HEK293 (cell line): ENCODE measurements at regions not wholly inside any gene's neighbourhood (a gene's known extent, or its start where the extent isn't known, plus 50 kb on each side); places are given as distances from the start of the nearest gene placed in this dataset.
"Not testable (repeated sequence)": the region's sequence is repeated elsewhere in the genome, so short reads cannot be mapped to it uniquely, and the experiment has no call there.

Source experiments
- CTCF ChIA-PET: fragments of 350-600 bp; formaldehyde crosslinking; extraction: SDS; loops from one replicate; lab custom pipeline; 2021; ENCODE audit warnings: antibody characterized with exemption; lab: Yijun Ruan, JAX
- POLR2A ChIA-PET: fragments of 300-600 bp; formaldehyde crosslinking; extraction: SDS; loops from one replicate; lab custom pipeline; 2020; ENCODE audit warnings: antibody characterized with exemption, inconsistent platforms; lab: Yijun Ruan, JAX
- H3K27ac ChIP-seq: fragments of 200-500 bp; sonication (Bioruptor generic); 2 replicates; pipeline ENCODE4 v1.5.1; 2014; ENCODE audit warnings: low read depth, low read length, control low read depth, inconsistent platforms; ENCODE audit errors: extremely low read depth
- H3K36me3 ChIP-seq, 2 experiments: fragments of 200-500 bp in 1 of 2; sonication (Bioruptor generic) in 1 of 2; 1 replicate in 1 of 2; 2 replicates in 1 of 2; pipeline ENCODE4 v1.5.1; 2014 to 2017; ENCODE audit warnings: inconsistent platforms in 2 of 2, low read length in 2 of 2; ENCODE audit not compliant: control insufficient read depth in 2 of 2, insufficient read depth in 1 of 2
- H3K4me1 ChIP-seq: fragments of 200-500 bp; sonication (Bioruptor generic); 2 replicates; pipeline ENCODE4 v1.5.1; 2014; ENCODE audit warnings: mild to moderate bottlenecking, low read length, inconsistent platforms; ENCODE audit not compliant: control insufficient read depth, insufficient read depth
- H3K4me3 ChIP-seq: 2 replicates; pipeline ENCODE4 v1.5.1; 2011; ENCODE audit warnings: low read depth, mild to moderate bottlenecking, control low read depth, low read length, moderate library complexity
- H3K9me3 ChIP-seq: fragments of 200-500 bp; sonication (Bioruptor generic); 2 replicates; pipeline ENCODE4 v1.5.1; 2014; ENCODE audit warnings: low read depth, low read length, inconsistent platforms; ENCODE audit not compliant: control insufficient read depth, insufficient read depth
- EGR2 ChIP-seq: fragments of 450-650 bp; formaldehyde crosslinking; IDR thresholded peaks from 2 replicates; pipeline ENCODE4 v1.5.1; 2016; ENCODE audit warnings: low read depth, missing biosample characterization, missing genetic modification characterization
- MZF1 ChIP-seq: fragments of 450-650 bp; formaldehyde crosslinking; IDR thresholded peaks from 2 replicates; pipeline ENCODE4 v1.5.1; 2017; ENCODE audit warnings: missing biosample characterization, missing genetic modification characterization, borderline replicate concordance
- PRDM6 ChIP-seq: fragments of 450-650 bp; formaldehyde crosslinking; IDR thresholded peaks from 2 replicates; pipeline ENCODE4 v1.5.1; 2017; ENCODE audit warnings: missing biosample characterization, missing genetic modification characterization
- WT1 ChIP-seq: fragments of 450-650 bp; formaldehyde crosslinking; IDR thresholded peaks from 2 replicates; pipeline ENCODE4 v1.5.1; 2016; ENCODE audit warnings: missing biosample characterization, missing genetic modification characterization
- ZBTB7A ChIP-seq: fragments of 450-650 bp; formaldehyde crosslinking; IDR thresholded peaks from 2 replicates; pipeline ENCODE4 v1.5.1; 2016; ENCODE audit warnings: low read depth, missing biosample characterization, missing genetic modification characterization
- ZFHX2 ChIP-seq: fragments of 450-650 bp; formaldehyde crosslinking; conservative IDR thresholded peaks from 2 replicates; pipeline ENCODE4 v1.5.1; 2016; ENCODE audit warnings: missing biosample characterization, missing genetic modification characterization
- ZNF146 ChIP-seq: fragments of 450-650 bp; formaldehyde crosslinking; IDR thresholded peaks from 2 replicates; pipeline ENCODE4 v1.5.1; 2016; ENCODE audit warnings: missing biosample characterization, missing genetic modification characterization
- ZNF175 ChIP-seq: fragments of 450-650 bp; formaldehyde crosslinking; IDR thresholded peaks from 2 replicates; pipeline ENCODE4 v1.5.1; 2016; ENCODE audit warnings: missing biosample characterization, missing genetic modification characterization
- ZNF211 ChIP-seq: fragments of 450-650 bp; formaldehyde crosslinking; IDR thresholded peaks from 2 replicates; pipeline ENCODE4 v1.5.1; 2016; ENCODE audit warnings: low read depth, missing biosample characterization, missing genetic modification characterization
- ZNF302 ChIP-seq: fragments of 450-650 bp; formaldehyde crosslinking; IDR thresholded peaks from 2 replicates; pipeline ENCODE4 v1.5.1; 2016; ENCODE audit warnings: missing biosample characterization, missing genetic modification characterization, low read depth
- ZNF311 ChIP-seq: fragments of 450-650 bp; formaldehyde crosslinking; IDR thresholded peaks from 2 replicates; pipeline ENCODE4 v1.5.1; 2017; ENCODE audit warnings: missing biosample characterization, missing genetic modification characterization, borderline replicate concordance
- ZNF341 ChIP-seq: fragments of 450-650 bp; formaldehyde crosslinking; IDR thresholded peaks from 2 replicates; pipeline ENCODE4; 2016; ENCODE audit warnings: low read depth, missing biosample characterization, missing genetic modification characterization
- ZNF48 ChIP-seq: fragments of 450-650 bp; formaldehyde crosslinking; IDR thresholded peaks from 2 replicates; pipeline ENCODE4 v1.5.1; 2016; ENCODE audit warnings: missing biosample characterization, missing genetic modification characterization
- ZNF514 ChIP-seq: fragments of 450-650 bp; formaldehyde crosslinking; IDR thresholded peaks from 2 replicates; pipeline ENCODE4 v1.5.1; 2016; ENCODE audit warnings: missing biosample characterization, missing genetic modification characterization
- ZNF521 ChIP-seq: fragments of 450-650 bp; formaldehyde crosslinking; IDR thresholded peaks from 2 replicates; pipeline ENCODE4 v1.5.1; 2017; ENCODE audit warnings: missing biosample characterization, mild to moderate bottlenecking, missing genetic modification characterization
- ZNF530 ChIP-seq: fragments of 450-650 bp; formaldehyde crosslinking; IDR thresholded peaks from 2 replicates; pipeline ENCODE4 v1.5.1; 2016; ENCODE audit warnings: low read depth, missing biosample characterization, missing genetic modification characterization
- ZNF660 ChIP-seq: fragments of 450-650 bp; IDR thresholded peaks from 2 replicates; pipeline ENCODE4 v1.5.1; 2018; ENCODE audit warnings: missing biosample characterization, mild to moderate bottlenecking, missing genetic modification characterization
- ZNF747 ChIP-seq: fragments of 450-650 bp; formaldehyde crosslinking; IDR thresholded peaks from 2 replicates; pipeline ENCODE4 v1.5.1; 2016; ENCODE audit warnings: missing biosample characterization, missing genetic modification characterization
- ZNF768 ChIP-seq: fragments of 450-650 bp; formaldehyde crosslinking; IDR thresholded peaks from 2 replicates; pipeline ENCODE4 v1.5.1; 2018; ENCODE audit warnings: missing biosample characterization, mild to moderate bottlenecking, missing genetic modification characterization
- ZNF777 ChIP-seq: fragments of 450-650 bp; formaldehyde crosslinking; IDR thresholded peaks from 2 replicates; pipeline ENCODE4 v1.5.1; 2017; ENCODE audit warnings: missing biosample characterization, missing genetic modification characterization, borderline replicate concordance
- TF ChIP-seq, protein P1 (sequence below): fragments of 450-650 bp; formaldehyde crosslinking; IDR thresholded peaks from 2 replicates; pipeline ENCODE4 v1.5.1; 2017; ENCODE audit warnings: missing biosample characterization, missing genetic modification characterization
- TF ChIP-seq, protein P2 (sequence below): fragments of 450-650 bp; formaldehyde crosslinking; IDR thresholded peaks from 2 replicates; pipeline ENCODE4; 2016; ENCODE audit warnings: missing biosample characterization, missing genetic modification characterization

DNA sequence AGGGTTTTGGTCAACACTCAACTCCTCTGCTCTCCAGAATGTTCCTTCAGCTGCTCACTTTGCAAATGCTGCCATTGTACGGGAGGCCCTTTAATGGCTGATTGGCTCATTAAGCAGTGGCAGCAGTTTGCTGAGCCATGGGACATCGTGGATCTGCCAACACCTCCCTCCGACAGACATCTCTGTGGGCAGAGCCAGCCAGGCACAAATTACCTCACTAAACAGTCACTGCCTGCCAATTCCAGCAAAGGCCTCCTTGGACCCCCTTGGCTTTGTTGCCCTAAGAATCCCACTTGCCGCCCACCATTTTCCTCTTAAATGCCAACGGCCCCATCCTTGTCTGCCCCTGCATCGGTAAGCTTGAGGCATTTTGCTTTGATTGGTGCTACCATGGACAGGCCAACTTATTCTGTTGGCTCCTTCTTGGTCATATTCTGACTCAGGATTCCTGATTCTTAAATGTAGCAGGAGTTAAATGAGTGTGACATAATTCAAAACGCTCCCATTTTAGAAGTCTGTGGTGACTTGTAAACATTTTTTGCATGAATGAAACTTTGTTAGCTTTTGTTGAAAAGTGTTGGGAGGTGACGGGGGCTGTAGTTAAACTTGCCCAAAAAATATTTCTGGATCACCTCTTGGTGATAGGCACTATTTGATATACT is 57.5 kb upstream of the LMO2 start:
- CTCF ChIA-PET: interaction anchor here (1.4 to 1.6 kb wide), 2 partner anchors 22 to 91 kb away, joined by 5 to 6 read pairs; no protein-coding TSS in a partner anchor
- no peak overlapping the region for H3K27ac ChIP-seq
- POLR2A ChIA-PET: no interaction called here
- no peaks in the 10 kb centered on the region for H3K4me1 ChIP-seq
- TF ChIP-seq ZNF747 (tag by site-specific recombination): no peak
- TF ChIP-seq ZNF146: no peak
- TF ChIP-seq ZNF768 (tag by site-specific recombination): no peak
- peak; percentile 81 for TF ChIP-seq EGR2
- no peak for TF ChIP-seq ZNF777 (tag by site-specific recombination)
- no peak for TF ChIP-seq ZNF48 (tag by site-specific recombination)
- no peak for TF ChIP-seq ZNF341 (tag by site-specific recombination)
- no peak for TF ChIP-seq ZNF521
- no peak for TF ChIP-seq WT1 (tag by site-specific recombination)
- TF ChIP-seq ZFHX2 (tag by site-specific recombination): peak; percentile 64
- no peak for TF ChIP-seq ZNF311 (tag by site-specific recombination)
- TF ChIP-seq, protein P1, sequence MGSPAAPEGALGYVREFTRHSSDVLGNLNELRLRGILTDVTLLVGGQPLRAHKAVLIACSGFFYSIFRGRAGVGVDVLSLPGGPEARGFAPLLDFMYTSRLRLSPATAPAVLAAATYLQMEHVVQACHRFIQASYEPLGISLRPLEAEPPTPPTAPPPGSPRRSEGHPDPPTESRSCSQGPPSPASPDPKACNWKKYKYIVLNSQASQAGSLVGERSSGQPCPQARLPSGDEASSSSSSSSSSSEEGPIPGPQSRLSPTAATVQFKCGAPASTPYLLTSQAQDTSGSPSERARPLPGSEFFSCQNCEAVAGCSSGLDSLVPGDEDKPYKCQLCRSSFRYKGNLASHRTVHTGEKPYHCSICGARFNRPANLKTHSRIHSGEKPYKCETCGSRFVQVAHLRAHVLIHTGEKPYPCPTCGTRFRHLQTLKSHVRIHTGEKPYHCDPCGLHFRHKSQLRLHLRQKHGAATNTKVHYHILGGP (tag by site-specific recombination): no peak
- no peak for TF ChIP-seq ZNF660
- no peak for TF ChIP-seq ZBTB7A (tag by site-specific recombination)
- no peaks in the 10 kb centered on the region for H3K36me3 ChIP-seq
- H3K9me3 ChIP-seq: no peaks in the 10 kb centered on the region
- H3K4me3 ChIP-seq: no peak overlapping the region

DNA sequence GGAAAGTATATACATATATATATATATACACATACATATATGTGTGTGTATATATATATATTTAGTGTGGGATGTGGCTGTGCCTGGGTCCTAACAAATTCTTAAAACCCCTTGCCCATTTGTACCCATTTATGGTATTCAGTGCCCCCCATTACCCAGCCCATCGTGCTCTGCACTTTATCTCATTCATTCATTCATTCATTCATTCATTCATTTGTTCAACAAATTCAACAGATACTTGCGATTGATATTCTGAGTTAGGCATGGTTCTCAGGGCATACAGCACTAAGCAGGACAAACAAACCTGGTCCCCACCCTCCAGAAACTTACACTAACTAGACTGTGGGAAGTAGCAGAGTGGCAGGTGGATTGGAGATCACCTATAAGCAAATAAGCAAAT is 56.6 kb upstream of the LMO2 start:
- Histone ChIP-seq H3K36me3 (no peaks in the 10 kb centered on the region), H3K27ac (no peak overlapping the region), H3K4me3 (no peak overlapping the region), H3K4me1 (no peaks in the 10 kb centered on the region), H3K9me3 (no peaks in the 10 kb centered on the region)
- ChIA-PET POLR2A (no interaction called here), CTCF (no interaction called here)
- no peak for TF ChIP-seq ZNF530
- no peak for TF ChIP-seq ZFHX2 (tag by site-specific recombination)
- TF ChIP-seq ZNF175 (tag by site-specific recombination): no peak
- no peak for TF ChIP-seq ZNF302 (tag by site-specific recombination)
- no peak for TF ChIP-seq ZNF211 (tag by site-specific recombination)
- TF ChIP-seq, protein P1 (tag by site-specific recombination): no peak
- TF ChIP-seq ZNF514 (tag by site-specific recombination): no peak
- no peak for TF ChIP-seq ZNF341 (tag by site-specific recombination)
- no peak for TF ChIP-seq PRDM6 (tag by site-specific recombination)
- TF ChIP-seq, protein P2, sequence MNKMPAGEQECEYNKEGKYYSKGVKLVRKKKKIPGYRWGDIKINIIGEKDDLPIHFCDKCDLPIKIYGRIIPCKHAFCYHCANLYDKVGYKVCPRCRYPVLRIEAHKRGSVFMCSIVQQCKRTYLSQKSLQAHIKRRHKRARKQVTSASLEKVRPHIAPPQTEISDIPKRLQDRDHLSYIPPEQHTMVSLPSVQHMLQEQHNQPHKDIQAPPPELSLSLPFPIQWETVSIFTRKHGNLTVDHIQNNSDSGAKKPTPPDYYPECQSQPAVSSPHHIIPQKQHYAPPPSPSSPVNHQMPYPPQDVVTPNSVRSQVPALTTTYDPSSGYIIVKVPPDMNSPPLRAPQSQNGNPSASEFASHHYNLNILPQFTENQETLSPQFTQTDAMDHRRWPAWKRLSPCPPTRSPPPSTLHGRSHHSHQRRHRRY: no peak
- no peak for TF ChIP-seq MZF1

GRCh38 chr11:33947918-33948317 is 56.0 kb upstream of the LMO2 start:
- POLR2A ChIA-PET, CTCF ChIA-PET, H3K9me3 ChIP-seq, H3K4me3 ChIP-seq, H3K36me3 ChIP-seq, H3K27ac ChIP-seq, H3K4me1 ChIP-seq: not testable (repeated sequence)
